GM19463 (cell line): ENCODE measurements at regions not wholly inside any gene's neighbourhood (a gene's known extent, or its start where the extent isn't known, plus 50 kb on each side); places are given as distances from the start of the nearest gene placed in this dataset.
"Not testable (repeated sequence)": the region's sequence is repeated elsewhere in the genome, so short reads cannot be mapped to it uniquely, and the experiment has no call there.

Experiments used
- ATAC-seq: cut with Tn5 transposase; IDR thresholded peaks from one replicate; pipeline ENCODE4 v1.9.1; 2021; ENCODE audit warnings: mild to moderate bottlenecking, moderate library complexity; ENCODE audit not compliant: unreplicated experiment

GRCh38 chr2:82234283-82234874 is 1929.8 kb upstream of the LRRTM1 start:
- ATAC-seq = no peak

- no peak for ATAC-seq
These were observed 1929.3 kb upstream of the LRRTM1 start for GRCh38 chr2:82233806-82234205.

GRCh38 chr2:82230406-82230805 is 1925.9 kb upstream of the LRRTM1 start:
- no peak for ATAC-seq

DNA sequence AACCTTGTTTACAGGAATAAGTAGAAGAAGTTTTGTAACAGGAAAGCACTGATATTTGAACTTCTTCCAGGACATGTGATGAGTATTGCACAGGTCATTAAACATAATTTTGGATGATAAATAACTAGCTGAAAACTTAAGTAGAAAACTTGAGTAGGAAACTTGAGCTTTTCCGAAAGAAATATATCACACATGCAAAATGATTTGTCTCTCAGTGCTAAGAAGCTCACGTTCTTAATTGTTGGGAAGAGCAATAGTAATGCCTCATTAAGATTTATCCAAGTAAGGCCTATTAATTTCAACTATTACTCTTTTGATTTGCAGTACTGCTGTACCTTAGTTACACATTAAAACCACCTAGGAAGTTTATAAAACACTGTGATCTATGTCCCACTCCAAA is 1921.9 kb upstream of the LRRTM1 start:
- ATAC-seq = no peak

GRCh38 chr2:82224301-82224940 is 1919.9 kb upstream of the LRRTM1 start:
- ATAC-seq = no peak

DNA sequence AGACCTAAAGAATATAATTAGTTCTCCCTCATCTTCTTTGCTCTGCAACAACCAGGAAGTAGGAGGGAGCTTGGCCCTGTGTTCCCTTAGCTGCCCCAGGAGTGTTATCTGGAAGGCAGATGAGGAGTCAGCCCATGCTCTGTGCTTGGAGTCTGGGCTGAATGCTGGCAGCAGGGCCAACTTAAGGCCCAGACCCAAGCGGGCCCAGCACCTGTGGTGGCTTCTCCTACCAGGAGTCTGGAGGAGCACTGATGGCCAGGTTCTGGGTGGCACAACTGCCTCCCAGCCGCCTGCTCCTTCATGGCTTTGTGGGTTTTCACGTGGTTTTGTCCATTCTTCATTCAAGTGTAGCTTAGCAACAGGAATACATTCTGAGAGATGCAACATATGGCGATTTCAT is 1910.7 kb upstream of the LRRTM1 start:
- ATAC-seq = no peak

DNA sequence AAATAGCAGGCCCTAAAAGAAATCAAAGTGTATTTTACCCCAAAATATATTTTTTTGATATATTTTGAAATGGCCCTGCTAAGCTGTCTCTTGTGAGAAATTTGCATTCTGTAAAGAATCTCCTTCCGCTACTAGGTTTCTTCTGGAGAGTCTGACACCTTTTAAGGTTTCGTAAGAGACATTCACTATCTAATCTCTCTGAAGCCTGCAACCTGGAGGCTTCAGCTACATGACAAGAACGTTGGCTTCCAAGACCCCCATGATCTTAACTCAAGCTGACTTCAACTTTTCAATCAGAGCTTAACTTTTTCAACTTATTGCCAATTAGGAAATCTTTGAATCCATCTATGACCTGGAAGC is 1894.9 kb upstream of the LRRTM1 start:
- no peak for ATAC-seq

- ATAC-seq = no peak
These were observed 1894.4 kb upstream of the LRRTM1 start for GRCh38 chr2:82198809-82199492.

GRCh38 chr2:82182270-82182669 is 1877.7 kb upstream of the LRRTM1 start:
- no peak for ATAC-seq

- ATAC-seq = not testable (repeated sequence)
These were observed 1870.7 kb upstream of the LRRTM1 start for GRCh38 chr2:82175210-82175609.

DNA sequence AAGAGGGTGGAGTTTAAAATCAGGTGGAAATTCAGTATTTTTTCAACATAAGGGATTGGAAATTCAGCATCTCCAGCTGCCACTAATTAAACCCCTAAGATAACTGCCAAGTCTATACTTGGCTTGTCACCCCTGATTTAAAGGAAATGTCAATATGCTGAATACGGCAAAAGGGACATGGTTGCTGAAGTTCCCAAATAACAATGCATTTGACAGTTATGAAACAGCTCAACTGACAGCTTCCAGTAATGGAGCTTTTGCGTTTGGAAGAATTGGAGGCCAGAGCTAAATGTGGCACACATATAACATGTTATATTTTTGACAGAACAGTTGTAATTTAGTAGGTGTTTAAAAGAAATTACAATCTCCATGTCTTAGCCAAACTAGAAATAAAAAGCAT is 1867.9 kb upstream of the LRRTM1 start:
- no peak for ATAC-seq

- no peak for ATAC-seq
These were observed 1864.8 kb upstream of the LRRTM1 start for GRCh38 chr2:82169379-82169778.

DNA sequence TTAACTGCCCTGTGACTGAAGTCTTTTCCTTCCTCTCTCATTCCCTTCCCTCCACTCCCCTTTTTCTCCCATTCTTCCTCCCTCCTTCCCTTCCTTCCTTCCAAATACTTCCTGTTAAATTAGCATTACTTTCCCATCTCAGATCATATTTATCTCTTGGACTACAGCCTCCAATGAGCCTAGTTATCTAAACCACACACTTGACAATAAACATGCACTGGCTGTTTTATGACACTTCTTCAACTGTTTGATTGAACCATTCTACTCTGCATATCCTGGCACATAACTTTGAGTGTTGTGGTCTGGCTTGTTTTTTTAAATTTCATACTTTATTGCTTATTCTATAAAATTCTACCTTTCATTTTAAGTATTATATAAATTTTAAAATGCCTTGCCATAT is 1860.8 kb upstream of the LRRTM1 start:
- no peak for ATAC-seq

GRCh38 chr2:82158150-82158549 is 1853.6 kb upstream of the LRRTM1 start:
- ATAC-seq = no peak

DNA sequence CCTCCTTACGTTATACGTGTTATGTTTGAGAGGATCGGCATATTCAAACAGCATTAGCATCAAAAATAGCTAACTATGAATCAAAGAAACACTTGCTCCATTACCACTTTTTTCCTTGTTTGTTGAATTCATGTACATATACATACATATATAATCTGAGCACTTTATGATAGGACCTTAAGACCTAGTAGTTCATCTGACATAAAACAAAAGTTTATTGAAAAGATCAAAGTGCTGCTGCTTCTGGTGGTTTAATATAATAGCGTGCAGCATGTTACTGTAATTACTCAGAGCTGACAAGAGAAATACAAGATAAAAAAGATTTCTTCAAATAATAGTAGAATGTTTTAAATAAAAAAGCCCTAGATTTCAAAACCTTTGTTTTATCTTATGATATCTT is 1850.9 kb upstream of the LRRTM1 start:
- no peak for ATAC-seq

DNA sequence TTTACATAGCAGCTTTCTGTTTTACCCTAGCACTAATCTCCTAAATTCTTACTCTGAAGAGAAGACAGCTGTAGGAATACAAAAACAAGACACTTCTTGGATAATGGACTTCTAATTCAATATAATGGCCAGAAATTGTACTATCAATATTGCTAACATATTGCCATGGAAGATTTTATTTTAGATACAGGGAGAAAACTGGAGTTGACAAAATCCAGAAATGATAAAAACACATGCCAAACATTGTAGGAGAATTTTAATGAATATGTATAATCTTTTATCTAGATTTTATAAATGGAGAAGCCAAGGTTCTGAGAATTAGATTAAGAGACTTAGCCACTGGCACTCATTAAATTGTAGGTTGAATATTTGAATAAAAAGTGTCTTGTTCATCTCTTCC is 1838.8 kb upstream of the LRRTM1 start:
- no peak for ATAC-seq

DNA sequence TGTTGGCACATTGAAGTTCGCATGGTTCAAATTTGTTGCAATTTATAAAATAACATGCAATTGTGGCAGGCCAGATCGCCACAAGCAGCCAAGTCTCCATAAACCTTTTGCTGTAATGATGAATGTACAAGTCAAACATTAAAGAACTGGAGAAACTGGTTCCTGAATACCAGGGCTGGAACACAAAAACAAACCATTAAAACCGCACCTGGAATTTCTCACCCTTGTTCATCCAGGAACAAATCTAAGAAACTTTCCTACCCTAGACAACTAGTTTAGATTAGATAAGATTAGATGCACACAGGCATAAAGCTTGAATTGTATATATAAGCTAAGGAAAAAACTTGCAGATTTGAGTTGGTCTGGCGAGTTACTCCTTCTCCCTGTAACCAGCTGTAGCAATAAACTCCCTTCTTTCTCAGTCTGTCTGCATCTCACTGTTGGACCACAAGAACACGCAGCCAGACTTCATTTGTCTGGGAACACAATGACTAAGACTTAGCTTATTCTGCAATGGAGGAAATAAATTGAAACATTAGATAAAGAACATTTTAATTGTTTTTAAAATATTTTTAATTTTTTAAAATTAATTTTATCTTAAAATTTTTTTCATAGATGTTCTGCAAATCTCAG is 1835.5 kb upstream of the LRRTM1 start:
- ATAC-seq = no peak

- ATAC-seq = no peak
These were observed 1832.9 kb upstream of the LRRTM1 start for GRCh38 chr2:82137441-82137840.

- ATAC-seq = no peak
These were observed 1823.5 kb upstream of the LRRTM1 start for GRCh38 chr2:82128051-82128450.

- no peak for ATAC-seq
These were observed 1820.1 kb upstream of the LRRTM1 start for GRCh38 chr2:82124629-82125028.

DNA sequence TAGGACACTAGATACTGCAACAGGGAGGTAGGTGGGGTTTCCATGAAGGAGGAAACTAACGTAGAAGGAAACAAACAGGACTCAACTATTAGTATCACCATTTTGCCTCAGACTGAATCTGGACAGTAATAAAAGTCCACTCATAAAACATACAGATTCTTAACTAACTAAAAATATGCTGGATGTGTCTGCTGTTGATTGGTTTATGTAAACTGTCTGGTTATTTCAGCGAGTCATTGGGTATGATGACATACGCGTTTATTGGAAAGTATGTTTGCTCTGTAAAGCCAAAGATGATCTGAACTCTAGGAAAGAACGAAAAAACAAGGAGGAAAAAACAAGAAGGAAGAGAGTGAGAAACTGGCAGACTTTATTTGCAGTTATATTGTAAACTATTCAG is 1816.1 kb upstream of the LRRTM1 start:
- no peak for ATAC-seq

- ATAC-seq = no peak
These were observed 1815.6 kb upstream of the LRRTM1 start for GRCh38 chr2:82120115-82120514.
